GM19043 (cell line): ENCODE measurements at regions not wholly inside any gene's neighbourhood (a gene's known extent, or its start where the extent isn't known, plus 50 kb on each side); places are given as distances from the start of the nearest gene placed in this dataset.
"Not testable (repeated sequence)": the region's sequence is repeated elsewhere in the genome, so short reads cannot be mapped to it uniquely, and the experiment has no call there.

ENCODE experiments used
- ATAC-seq: cut with Tn5 transposase; IDR thresholded peaks from one replicate; pipeline ENCODE4 v1.9.1; 2021; ENCODE audit warnings: low read depth; ENCODE audit not compliant: unreplicated experiment

GRCh38 chr1:219324629-219325367 lies 151.1 kb downstream of the LYPLAL1 start:
- ATAC-seq, result no peak

DNA sequence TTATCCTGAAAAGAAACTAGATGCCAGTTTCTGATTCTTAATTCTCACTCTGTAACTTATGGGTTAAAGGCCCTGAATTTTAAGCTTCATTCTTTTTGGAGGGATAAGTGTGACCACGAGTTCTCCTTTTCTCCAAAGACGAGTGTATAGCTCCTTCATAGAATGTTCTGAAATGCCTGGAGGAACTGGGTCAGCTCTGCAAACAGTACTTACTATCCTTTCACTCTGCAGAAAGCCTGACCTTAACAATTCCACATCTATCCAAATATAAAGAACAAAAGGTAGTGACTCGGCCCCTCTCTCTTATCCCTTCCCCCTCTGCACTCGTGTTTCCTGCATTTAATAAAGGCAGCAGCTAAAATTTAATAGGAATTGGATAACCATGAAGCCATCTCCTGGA lies 150.5 kb downstream of the LYPLAL1 start:
- ATAC-seq, result no peak

DNA sequence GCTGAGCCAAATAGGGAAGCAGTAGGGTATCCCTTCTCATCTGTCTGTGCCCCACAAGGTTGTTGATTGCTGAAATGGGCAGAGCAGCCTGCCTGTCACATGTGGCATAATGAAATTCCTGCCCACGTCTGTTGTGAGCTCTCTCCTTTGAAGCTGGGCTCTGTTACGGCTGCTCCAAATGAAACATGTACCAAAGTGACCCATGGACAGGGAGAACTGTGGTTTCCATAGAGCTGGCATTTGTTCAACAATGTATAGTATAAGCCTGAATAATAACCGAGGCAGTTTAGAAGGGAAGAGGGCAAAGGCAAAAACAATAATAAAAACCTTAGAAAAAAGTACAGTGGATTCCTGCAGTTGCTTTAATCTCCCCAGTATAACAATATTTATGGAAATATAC lies 149.7 kb downstream of the LYPLAL1 start:
- ATAC-seq, result no peak

DNA sequence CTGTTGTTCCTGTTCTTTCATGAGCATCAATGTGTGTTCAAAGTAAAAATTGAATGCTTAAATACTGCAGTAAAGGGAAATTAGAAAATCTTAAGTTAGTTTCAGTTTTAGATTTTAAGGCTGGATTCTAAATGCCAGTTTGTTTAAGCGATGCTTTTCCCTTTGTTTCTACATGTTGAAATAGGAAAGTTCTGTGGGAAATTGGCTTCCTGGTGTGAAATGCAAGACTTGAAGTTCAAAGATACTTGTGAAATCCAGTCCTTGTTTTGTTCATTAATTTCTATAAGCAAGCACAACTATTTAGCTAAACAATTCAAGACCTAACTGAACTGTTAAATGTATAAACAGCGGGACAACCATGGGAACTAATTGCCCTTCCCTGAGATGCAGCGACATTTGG lies 149.1 kb downstream of the LYPLAL1 start:
- no peak for ATAC-seq

- not testable (repeated sequence) for ATAC-seq
These were observed 146.9 kb downstream of the LYPLAL1 start for GRCh38 chr1:219320563-219320962.

GRCh38 chr1:219318826-219319225 lies 145.1 kb downstream of the LYPLAL1 start:
- no peak for ATAC-seq

DNA sequence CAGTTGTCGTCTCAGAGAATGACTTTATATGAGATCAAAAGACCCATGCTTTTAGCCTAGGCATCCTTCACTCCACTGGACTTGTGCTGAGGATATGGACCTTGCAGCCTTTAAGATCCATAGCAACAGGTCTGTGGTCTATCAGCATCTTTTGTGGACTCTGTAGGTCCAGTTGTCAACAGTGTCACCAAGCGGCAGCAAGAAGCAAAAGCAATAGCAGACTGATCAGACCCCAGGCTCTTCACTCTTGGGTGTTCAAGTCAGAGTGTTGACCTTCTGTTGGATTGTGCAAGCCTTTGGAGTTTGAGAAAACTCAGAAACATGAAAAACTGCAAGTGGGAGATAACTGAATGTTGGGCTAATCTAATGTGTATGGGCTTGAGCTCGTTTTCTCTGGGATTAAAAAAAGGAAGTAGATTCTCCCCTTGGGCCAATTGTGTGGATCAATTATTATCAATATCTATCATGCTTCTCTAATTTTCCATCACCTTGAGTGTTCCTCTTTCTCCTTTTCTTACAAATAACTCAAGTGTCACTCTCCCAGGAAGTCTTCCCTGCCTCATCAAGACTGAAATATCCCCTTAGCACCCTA lies 144.2 kb downstream of the LYPLAL1 start:
- ATAC-seq, result peak; percentile 79

DNA sequence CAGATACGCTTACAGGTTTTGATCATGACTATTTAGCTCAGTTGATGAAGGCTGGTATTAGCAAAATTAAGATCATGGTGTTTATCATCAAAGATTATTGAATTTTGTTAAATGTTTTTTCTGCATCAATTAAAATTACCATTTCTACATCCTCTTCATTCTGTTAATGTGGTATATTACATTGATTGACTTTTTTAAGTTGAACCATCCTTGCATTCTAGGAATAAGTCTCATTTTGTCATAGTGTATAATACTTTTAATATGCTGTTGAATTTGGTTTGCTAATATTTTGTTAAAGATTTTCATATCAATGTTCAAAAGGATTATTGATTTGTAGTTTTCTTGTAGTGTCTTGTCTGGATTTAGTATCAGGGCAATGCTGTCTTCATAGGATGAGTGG lies 142.4 kb downstream of the LYPLAL1 start:
- no peak for ATAC-seq

DNA sequence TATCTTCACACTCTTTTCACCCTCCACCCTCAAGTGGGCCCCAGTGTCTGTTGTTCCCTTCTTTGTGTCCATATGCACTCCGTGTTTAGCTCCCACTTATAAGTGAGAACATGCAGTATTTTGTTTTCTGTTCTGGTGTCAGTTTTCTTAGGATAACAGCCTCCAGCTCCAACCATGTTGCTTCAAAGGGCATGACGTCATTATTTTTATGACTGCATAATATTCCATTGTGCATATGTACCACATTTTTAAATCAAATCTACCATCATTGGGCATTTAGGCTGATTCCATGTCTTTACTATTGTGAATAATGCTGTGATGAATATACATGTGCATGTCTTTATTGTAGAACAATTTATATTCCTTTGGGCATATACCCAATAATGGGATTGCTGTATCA lies 140.3 kb downstream of the LYPLAL1 start:
- ATAC-seq, result no peak

DNA sequence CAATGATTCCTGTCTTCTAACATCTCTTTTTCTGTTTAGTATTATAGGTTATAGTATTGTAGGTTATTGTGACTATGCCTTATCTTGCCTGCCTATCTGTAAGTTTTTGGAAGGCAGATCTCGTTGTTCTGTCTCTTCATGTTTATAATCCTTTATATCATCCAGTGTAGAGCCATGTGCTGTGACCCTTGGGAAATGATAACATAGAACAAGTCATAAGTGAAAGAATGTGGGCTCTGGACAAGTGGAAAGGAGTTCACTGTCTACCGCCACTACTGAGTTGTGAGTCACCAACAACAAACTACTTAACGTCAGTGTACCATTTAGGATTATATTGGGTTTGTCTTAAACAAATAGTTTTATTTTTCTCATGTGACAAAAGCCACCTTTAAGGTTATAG lies 139.3 kb downstream of the LYPLAL1 start:
- ATAC-seq, result no peak

DNA sequence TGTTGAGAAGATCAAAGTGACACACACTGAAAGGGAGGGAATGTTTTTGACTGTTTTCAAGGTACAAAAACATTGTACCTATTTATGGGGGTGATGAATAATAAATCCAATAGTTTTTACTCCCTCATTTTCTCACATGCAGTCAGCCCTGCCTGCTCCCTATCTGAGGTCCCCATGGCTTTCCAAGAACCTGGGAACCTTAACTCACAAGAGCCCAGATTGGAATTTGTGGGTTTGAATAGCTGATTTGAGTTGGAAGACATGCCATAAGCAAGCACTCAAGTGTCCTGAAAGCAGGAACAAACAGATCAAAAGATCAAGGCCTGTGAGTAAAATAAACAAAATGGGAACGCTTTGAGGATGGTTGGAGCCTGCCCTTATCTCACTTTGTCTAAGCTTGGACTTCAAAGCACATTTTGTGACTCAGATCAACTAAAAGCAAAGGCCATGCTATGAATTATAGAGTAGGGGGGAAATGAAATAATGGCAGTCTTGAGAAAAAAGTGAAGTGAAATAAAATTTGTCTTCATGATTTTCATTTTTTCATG lies 136.6 kb downstream of the LYPLAL1 start:
- no peak for ATAC-seq

DNA sequence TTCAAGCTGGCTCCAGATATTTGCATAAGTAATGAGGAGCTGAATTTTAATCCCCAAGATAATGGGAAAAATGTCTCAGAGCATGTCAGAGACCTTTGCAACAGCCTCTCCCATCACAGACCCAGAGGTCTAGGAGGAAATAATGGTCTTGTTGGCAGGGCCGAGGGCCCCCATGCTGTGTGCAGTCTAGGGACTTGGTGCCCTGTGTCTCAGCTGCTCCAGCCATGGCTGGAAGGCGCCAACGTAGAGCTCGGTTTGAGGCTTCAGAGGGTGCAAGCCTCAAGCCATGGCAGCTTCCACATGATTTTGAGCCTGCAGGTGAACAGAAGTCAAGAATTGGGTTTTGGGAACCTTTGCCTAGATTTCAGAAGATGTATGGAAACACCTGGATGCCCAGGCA lies 134.7 kb downstream of the LYPLAL1 start:
- ATAC-seq, result no peak

- no peak for ATAC-seq
These were observed 130.8 kb downstream of the LYPLAL1 start for GRCh38 chr1:219304227-219305226.

DNA sequence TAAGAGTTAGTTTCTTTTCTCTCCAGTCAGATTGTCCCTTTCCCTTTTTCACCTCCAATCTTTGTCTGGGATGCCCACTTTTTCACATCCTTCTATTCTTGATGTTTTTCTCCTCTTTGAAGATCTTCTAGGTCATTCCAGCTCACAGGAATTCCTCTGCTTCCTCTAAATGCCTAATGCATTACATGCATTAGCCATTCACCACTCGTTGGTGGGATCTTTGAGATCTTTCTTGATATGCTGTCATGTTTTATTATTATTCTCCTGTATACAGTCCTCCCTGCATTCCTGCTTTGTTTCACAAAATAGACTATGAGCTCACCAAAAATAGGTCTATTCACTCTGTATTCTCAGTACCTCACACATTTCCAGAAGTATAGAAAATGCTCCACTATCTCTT lies 129.0 kb downstream of the LYPLAL1 start:
- ATAC-seq, result no peak

GRCh38 chr1:219299420-219299819 lies 125.7 kb downstream of the LYPLAL1 start:
- ATAC-seq, result no peak

DNA sequence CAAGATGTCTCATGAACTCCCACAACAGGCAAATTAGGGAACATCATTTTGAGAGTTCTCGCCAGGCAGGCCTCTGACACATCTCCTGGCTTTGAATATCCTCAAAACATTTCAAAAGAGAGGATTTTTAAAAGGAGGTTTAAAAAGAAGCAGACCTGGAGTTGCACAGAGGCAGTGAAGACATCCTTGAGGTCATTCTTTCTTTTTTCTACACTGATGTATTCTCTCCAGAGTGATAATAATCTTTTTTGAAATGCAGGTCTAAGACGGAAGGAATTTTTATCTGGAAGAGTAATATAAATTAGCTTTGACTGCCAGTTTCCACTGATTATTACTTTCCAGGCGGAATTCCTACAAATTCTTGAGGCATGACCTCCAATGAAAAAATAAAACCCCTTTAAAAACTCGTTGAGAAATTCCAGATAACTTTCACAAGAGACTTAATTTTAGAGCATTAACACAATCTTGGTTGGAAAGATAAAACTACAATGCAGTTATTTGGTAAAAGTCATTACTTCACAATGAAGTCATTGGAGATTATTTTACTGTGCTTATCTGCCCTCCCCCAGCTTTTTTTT lies 125.0 kb downstream of the LYPLAL1 start:
- no peak for ATAC-seq

DNA sequence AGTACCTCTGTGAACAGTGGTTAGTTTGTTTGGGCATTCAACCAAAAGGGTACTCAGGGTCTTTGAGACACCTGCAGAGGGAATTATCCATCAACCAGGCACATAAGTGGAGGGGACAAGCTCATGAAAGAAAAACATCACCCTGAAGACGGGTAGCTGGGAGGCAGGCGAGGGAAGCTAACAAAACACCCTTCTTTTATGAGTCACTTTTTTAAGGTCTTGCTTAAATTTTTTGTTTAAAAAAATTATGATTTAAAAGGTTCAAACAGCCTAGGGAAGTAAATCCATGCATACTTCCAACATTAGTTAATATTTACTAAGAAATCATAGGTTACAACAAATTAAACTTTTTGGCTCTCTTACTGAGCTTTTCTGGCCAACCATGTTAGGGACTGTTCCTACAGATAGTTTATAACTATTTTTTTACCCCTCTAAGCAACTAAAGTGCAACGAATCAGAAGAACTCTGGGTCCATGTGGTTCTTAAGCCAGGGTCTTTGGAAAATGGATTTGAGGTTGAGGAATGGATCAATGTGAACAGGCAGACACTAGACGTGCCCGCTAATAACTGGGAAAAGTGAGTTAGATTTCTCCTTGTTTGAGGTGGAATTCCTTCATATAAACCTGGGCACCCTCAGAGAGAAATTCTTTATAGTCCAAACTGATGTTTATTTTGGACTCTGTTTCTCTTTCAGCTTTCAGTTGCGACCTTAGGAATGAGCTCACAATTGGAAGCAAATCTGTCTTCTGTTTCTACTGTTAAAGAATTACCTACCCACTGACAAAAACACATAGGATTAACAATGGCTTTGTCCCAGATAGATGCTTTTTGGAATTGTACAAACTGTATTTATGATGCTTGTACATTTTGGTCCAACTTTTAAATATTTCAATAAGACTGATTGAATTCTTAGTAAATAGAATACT lies 123.0 kb downstream of the LYPLAL1 start:
- ATAC-seq, result no peak

GRCh38 chr1:219294251-219294650 lies 120.6 kb downstream of the LYPLAL1 start:
- ATAC-seq, result no peak

- no peak for ATAC-seq
These were observed 119.7 kb downstream of the LYPLAL1 start for GRCh38 chr1:219293410-219293809.

DNA sequence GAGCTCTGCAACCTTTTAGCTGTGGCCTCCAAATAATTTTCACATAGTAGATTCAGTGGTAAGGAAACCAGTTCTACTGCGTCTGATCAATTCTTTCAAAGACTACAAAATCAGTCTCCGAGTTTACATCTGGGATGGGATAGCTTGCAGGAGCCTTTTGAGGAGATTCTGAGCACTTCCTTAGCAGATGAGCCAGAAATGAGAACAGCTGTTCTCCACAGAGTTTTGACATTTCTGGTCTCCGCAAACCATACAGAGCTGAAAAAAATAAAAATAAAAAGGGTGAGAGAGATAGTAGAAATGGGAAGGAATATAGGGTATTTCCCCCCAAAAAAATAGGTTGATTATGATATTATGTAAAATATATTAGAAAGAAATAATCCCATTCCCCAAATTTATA lies 119.3 kb downstream of the LYPLAL1 start:
- no peak for ATAC-seq
